Fibroblast of lung (primary cell): ENCODE measurements at regions not wholly inside any gene's neighbourhood (a gene's known extent, or its start where the extent isn't known, plus 50 kb on each side); places are given as distances from the start of the nearest gene placed in this dataset.

Experiments
- DNase-seq, 2 donors: peaks; one replicate each; pipeline versions ENCODE4 v3.0.0 to v3.0.0-alpha.2; 2010; ENCODE audit warnings: low read depth in 2 of 2
- H2AFZ ChIP-seq: 2 replicates; pipeline ENCODE4 v1.5.1; 2012; ENCODE audit warnings: low read length, control low read depth, inconsistent platforms
- H3K27ac ChIP-seq: 2 replicates; pipeline ENCODE4 v1.5.1; 2011; ENCODE audit warnings: low read length, control low read depth; ENCODE audit not compliant: insufficient read depth
- H3K27me3 ChIP-seq: 2 replicates; pipeline ENCODE4 v1.5.1; 2011; ENCODE audit warnings: mild to moderate bottlenecking, low read length; ENCODE audit not compliant: control insufficient read depth, insufficient read depth
- H3K36me3 ChIP-seq: 2 replicates; pipeline ENCODE4 v1.5.1; 2011; ENCODE audit warnings: low read length; ENCODE audit not compliant: control insufficient read depth, insufficient read depth
- H3K4me1 ChIP-seq: 2 replicates; pipeline ENCODE4 v1.5.1; 2011; ENCODE audit warnings: low read length; ENCODE audit not compliant: control insufficient read depth, insufficient read depth; ENCODE audit errors: extremely low read depth
- H3K4me2 ChIP-seq: 2 replicates; pipeline ENCODE4 v1.5.1; 2011; ENCODE audit warnings: low read length, control low read depth; ENCODE audit not compliant: insufficient read depth; ENCODE audit errors: extremely low read depth
- H3K4me3 ChIP-seq, 4 experiments: fragments of 200-600 bp in 1 of 4; sonication (generic) in 1 of 4; replicated peaks in 1 of 4; 2 replicates each; pipeline ENCODE4 v1.5.1; 2011 to 2016; ENCODE audit warnings: low read length in 4 of 4, low read depth in 3 of 4, mild to moderate bottlenecking in 3 of 4, control low read depth in 2 of 4, inconsistent platforms in 1 of 4, mixed read lengths in 1 of 4; ENCODE audit not compliant: insufficient read depth in 1 of 4; ENCODE audit errors: control extremely low read depth in 1 of 4
- H3K79me2 ChIP-seq: 2 replicates; pipeline ENCODE4 v1.5.1; 2012; ENCODE audit warnings: mild to moderate bottlenecking, low read length, inconsistent platforms; ENCODE audit not compliant: control insufficient read depth, insufficient read depth
- H3K9ac ChIP-seq: 2 replicates; pipeline ENCODE4 v1.5.1; 2011; ENCODE audit warnings: mild to moderate bottlenecking, low read length, control low read depth; ENCODE audit not compliant: insufficient read depth
- H3K9me3 ChIP-seq: 2 replicates; pipeline ENCODE4 v1.5.1; 2012; ENCODE audit warnings: low read depth, low read length; ENCODE audit not compliant: control insufficient read depth, insufficient read depth
- H4K20me1 ChIP-seq: 2 replicates; pipeline ENCODE4 v1.5.1; 2011; ENCODE audit warnings: low read length; ENCODE audit not compliant: control insufficient read depth, insufficient read depth; ENCODE audit errors: extremely low read depth
- CTCF ChIP-seq, 2 donors: IDR thresholded peaks in 1 of 2; conservative IDR thresholded peaks in 1 of 2; 1 replicate in 1 of 2; 2 replicates in 1 of 2; pipeline ENCODE4 v1.5.1; 2011 to 2012; ENCODE audit warnings: low read length in 2 of 2, control low read depth in 1 of 2, inconsistent platforms in 1 of 2, low read depth in 1 of 2, mild to moderate bottlenecking in 1 of 2
- EZH2 ChIP-seq: IDR thresholded peaks from 2 replicates; pipeline ENCODE4 v1.5.1; 2012; ENCODE audit warnings: low read length, control low read depth, mild to moderate bottlenecking; ENCODE audit errors: missing control alignments

DNA sequence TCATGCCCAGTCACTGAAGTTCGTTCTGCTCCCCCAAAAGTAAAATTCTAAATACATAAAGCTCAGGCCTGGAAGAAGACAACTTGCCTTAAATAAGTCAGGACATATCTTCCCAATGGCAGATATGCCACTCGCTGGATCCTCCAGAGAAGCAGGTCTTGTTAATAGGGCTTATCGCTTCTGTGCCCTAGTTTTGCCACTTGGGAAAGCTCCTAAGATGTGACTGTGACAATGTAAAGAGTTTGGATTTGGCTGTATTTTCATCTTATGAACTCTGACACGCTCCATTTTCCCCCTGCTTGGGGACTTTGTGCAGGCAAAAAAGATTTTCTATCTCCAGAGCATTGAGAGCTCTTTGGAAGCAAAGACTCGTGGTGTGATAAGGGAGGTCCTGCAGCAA lies 279.9 kb downstream of the WDR11 start:
- H3K79me2 ChIP-seq: no peaks in the 10 kb centered on the region
- TF ChIP-seq CTCF (conservative IDR thresholded peaks at IDR 0.05 in 1 of 2, IDR thresholded peaks at IDR 0.05 in 1 of 2; ENCODE audit: low read depth in 1 of 2, low read length in 2 of 2) (no peak), EZH2 (no peak)
- no peak overlapping the region for H3K4me3 ChIP-seq
- no peak for DNase-seq
- H3K27me3 ChIP-seq: no peaks in the 10 kb centered on the region
- no peak overlapping the region for H3K4me2 ChIP-seq
- H3K36me3 ChIP-seq: no peaks in the 10 kb centered on the region
- H3K9me3 ChIP-seq: no peaks in the 10 kb centered on the region
- H3K9ac ChIP-seq: no peak overlapping the region
- H2AFZ ChIP-seq: no peak overlapping the region
- H4K20me1 ChIP-seq: no peaks in the 10 kb centered on the region
- no peak overlapping the region for H3K27ac ChIP-seq
- no peaks in the 10 kb centered on the region for H3K4me1 ChIP-seq

DNA sequence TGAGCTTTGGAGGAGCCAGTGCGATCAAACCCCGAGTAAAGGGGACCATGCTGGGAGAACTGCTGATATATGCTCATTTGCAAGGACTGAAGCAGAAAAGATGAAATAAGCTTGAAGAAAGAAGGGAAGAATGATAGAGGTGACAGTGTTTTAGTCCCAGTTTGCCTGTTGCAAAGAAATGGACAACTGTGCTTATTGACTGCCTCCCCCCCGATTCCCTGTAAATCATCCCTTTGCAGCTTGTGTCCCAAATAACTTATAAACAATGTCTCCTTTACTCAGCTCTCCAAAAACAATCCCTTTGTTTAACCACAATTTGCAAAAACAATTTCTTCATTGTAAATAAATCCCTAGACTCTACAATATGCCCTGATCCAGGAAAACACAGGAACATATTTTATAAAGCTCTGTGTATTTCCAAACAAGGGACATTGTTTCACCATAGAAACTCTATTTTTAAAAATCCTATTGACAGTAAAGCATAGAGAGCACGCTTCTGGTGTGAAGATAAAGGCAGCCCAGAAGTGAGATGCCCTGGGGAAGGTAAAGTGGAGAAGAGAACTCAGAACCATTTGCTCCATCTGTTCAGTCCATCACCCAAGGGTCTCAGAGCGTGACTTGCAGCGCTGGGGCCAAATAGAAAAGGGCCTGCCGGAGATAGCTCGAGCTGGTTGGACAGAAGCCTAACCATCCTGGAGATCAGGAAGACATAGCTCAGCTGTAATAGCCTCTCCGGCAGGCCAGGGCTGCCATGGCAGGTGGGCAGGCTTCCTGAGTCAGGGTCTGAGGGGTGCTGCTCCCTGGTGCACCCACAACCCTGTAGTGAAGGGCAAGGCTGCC lies 280.5 kb downstream of the WDR11 start:
- Histone ChIP-seq H3K79me2 (no peaks in the 10 kb centered on the region), H3K4me1 (no peaks in the 10 kb centered on the region), H3K27ac (no peak overlapping the region), H3K36me3 (no peaks in the 10 kb centered on the region), H3K9me3 (no peaks in the 10 kb centered on the region), H3K9ac (no peak overlapping the region), H3K4me2 (no peak overlapping the region), H2AFZ (no peak overlapping the region), H3K4me3 (no peak overlapping the region), H4K20me1 (no peaks in the 10 kb centered on the region), H3K27me3 (no peaks in the 10 kb centered on the region)
- DNase-seq: no peak
- TF ChIP-seq CTCF (conservative IDR thresholded peaks at IDR 0.05 in 1 of 2, IDR thresholded peaks at IDR 0.05 in 1 of 2; ENCODE audit: low read depth in 1 of 2, low read length in 2 of 2) (no peak), EZH2 (no peak)

- TF ChIP-seq EZH2 (no peak), CTCF (conservative IDR thresholded peaks at IDR 0.05 in 1 of 2, IDR thresholded peaks at IDR 0.05 in 1 of 2; ENCODE audit: low read depth in 1 of 2, low read length in 2 of 2) (no peak)
- no peak overlapping the region for H3K27ac ChIP-seq
- no peaks in the 10 kb centered on the region for H3K79me2 ChIP-seq
- no peak overlapping the region for H3K9ac ChIP-seq
- H4K20me1 ChIP-seq: no peaks in the 10 kb centered on the region
- no peaks in the 10 kb centered on the region for H3K9me3 ChIP-seq
- H3K4me3 ChIP-seq: no peak overlapping the region
- no peak overlapping the region for H2AFZ ChIP-seq
- no peaks in the 10 kb centered on the region for H3K4me1 ChIP-seq
- no peaks in the 10 kb centered on the region for H3K36me3 ChIP-seq
- no peak for DNase-seq
- H3K27me3 ChIP-seq: no peaks in the 10 kb centered on the region
- no peak overlapping the region for H3K4me2 ChIP-seq
Measured at GRCh38 chr10:121132273-121132672, 281.1 kb downstream of the WDR11 start.
